Mucosa of rectum (tissue), 2 donors: ENCODE measurements at regions not wholly inside any gene's neighbourhood (a gene's known extent, or its start where the extent isn't known, plus 50 kb on each side); places are given as distances from the start of the nearest gene placed in this dataset.
"Not testable (repeated sequence)": the region's sequence is repeated elsewhere in the genome, so short reads cannot be mapped to it uniquely, and the experiment has no call there.

Experiments
- H3K27ac ChIP-seq, 2 donors: one replicate each; pipeline ENCODE4 v1.7.0; 2013; ENCODE audit warnings: inconsistent platforms in 2 of 2, low read depth in 2 of 2, low read length in 2 of 2
- H3K27me3 ChIP-seq, 2 donors: one replicate each; pipeline ENCODE4 v1.7.0; 2013; ENCODE audit warnings: low read length in 2 of 2; ENCODE audit not compliant: control insufficient read depth in 2 of 2, insufficient read depth in 2 of 2
- H3K36me3 ChIP-seq, 2 donors: one replicate each; pipeline ENCODE4 v1.7.0; 2013; ENCODE audit warnings: low read length in 2 of 2; ENCODE audit not compliant: control insufficient read depth in 2 of 2, insufficient read depth in 2 of 2
- H3K4me1 ChIP-seq, 2 donors: one replicate each; pipeline ENCODE4 v1.7.0; 2013; ENCODE audit warnings: low read length in 2 of 2, mild to moderate bottlenecking in 1 of 2; ENCODE audit not compliant: control insufficient read depth in 2 of 2, insufficient read depth in 2 of 2
- H3K4me3 ChIP-seq, 2 donors: one replicate each; pipeline ENCODE4 v1.7.0; 2013; ENCODE audit warnings: low read length in 2 of 2
- H3K9ac ChIP-seq, 2 donors: one replicate each; pipeline ENCODE4 v1.7.0; 2013; ENCODE audit warnings: low read length in 2 of 2, low read depth in 1 of 2, mild to moderate bottlenecking in 1 of 2
- H3K9me3 ChIP-seq, 2 donors: one replicate each; pipeline ENCODE4 v1.7.0; 2013; ENCODE audit warnings: low read length in 2 of 2; ENCODE audit not compliant: control insufficient read depth in 2 of 2
- donor health status: healthy.
- donor health status: Normal muscosa, but diverticular disease.

- no peak overlapping the region for H3K4me3 ChIP-seq
- H3K9me3 ChIP-seq, result no peaks in the 10 kb centered on the region
- H3K9ac ChIP-seq, result no peak overlapping the region
- no peaks in the 10 kb centered on the region for H3K27me3 ChIP-seq
- no peaks in the 10 kb centered on the region for H3K4me1 ChIP-seq
- no peak overlapping the region for H3K27ac ChIP-seq
- H3K36me3 ChIP-seq, result no peaks in the 10 kb centered on the region
These were observed 78.6 kb downstream of the COPRS start for GRCh38 chr17:31780483-31780882.

DNA sequence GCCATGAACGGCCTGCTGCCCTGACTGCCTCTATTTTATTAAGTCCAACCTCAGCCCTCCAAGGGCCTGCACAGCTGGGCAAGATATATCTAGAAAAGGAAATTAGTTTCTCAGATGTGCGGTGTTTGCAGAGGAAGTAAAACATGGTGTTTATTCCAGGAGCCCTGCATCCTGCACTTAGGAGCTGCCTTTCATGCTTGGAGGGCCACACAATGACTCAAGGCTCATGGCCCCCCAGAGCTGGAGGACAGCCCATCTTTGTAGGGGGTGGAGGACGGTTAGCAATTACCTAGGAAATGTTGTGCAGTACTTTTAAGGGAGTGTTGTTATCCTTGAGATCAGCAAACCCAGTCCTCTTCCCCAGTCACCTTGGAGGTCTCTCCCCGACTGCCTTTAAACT, 80.5 kb downstream of the COPRS start:
- H3K27ac ChIP-seq, result no peak overlapping the region
- H3K4me3 ChIP-seq, result no peak overlapping the region
- H3K4me1 ChIP-seq, result no peaks in the 10 kb centered on the region
- H3K27me3 ChIP-seq, result no peaks in the 10 kb centered on the region
- H3K9ac ChIP-seq, result no peak overlapping the region
- H3K36me3 ChIP-seq, result no peaks in the 10 kb centered on the region
- no peaks in the 10 kb centered on the region for H3K9me3 ChIP-seq

- H3K36me3 ChIP-seq, H3K27me3 ChIP-seq, H3K27ac ChIP-seq, H3K9me3 ChIP-seq, H3K9ac ChIP-seq, H3K4me1 ChIP-seq, H3K4me3 ChIP-seq: not testable (repeated sequence)
These were observed 87.7 kb downstream of the COPRS start for GRCh38 chr17:31771328-31771727.

DNA sequence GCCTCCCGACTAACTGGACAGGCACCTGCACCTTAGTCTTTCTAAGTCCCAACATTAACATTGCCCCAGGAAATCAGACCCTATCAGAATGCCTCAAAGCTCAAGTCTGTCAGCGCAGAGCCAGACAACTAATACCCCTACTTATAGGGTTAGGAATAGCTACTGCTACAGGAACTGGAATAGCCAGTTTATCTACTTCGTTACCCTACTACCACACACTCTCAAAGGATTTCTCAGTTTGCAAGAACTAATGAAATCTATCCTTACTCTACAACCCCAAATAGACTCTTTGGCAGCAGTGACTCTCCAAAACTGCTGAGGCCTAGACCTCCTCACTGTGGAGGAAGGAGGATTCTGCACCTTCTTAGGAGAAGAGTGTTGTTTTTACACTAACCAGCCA, 88.5 kb downstream of the COPRS start:
- H3K27me3 ChIP-seq, H3K4me3 ChIP-seq, H3K27ac ChIP-seq, H3K9ac ChIP-seq, H3K4me1 ChIP-seq, H3K36me3 ChIP-seq, H3K9me3 ChIP-seq: not testable (repeated sequence)

GRCh38 chr17:31761836-31762510, 97.1 kb downstream of the COPRS start:
- not testable (repeated sequence) for H3K27ac ChIP-seq, H3K36me3 ChIP-seq, H3K9me3 ChIP-seq, H3K27me3 ChIP-seq, H3K4me3 ChIP-seq, H3K9ac ChIP-seq, H3K4me1 ChIP-seq

- Histone ChIP-seq H3K9me3 (no peaks in the 10 kb centered on the region), H3K36me3 (no peaks in the 10 kb centered on the region), H3K9ac (no peak overlapping the region)
These were observed 100.4 kb downstream of the COPRS start for GRCh38 chr17:31758646-31759045.

GRCh38 chr17:31757097-31757496, 101.9 kb downstream of the COPRS start:
- no peak overlapping the region for H3K27ac ChIP-seq
- H3K36me3 ChIP-seq, result no peaks in the 10 kb centered on the region
- H3K27me3 ChIP-seq, result no peaks in the 10 kb centered on the region
- H3K4me1 ChIP-seq, result peaks cover 8 to 10% of the 10 kb centered on the region in 2 donors
- no peak overlapping the region for H3K4me3 ChIP-seq
- no peak overlapping the region for H3K9ac ChIP-seq
- no peaks in the 10 kb centered on the region for H3K9me3 ChIP-seq

More at GRCh38 chr17:31758646-31759045, 100.4 kb downstream of the COPRS start:
- Histone ChIP-seq H3K27ac (no peak overlapping the region), H3K27me3 (no peaks in the 10 kb centered on the region), H3K4me1 (peaks cover 2 to 3% of the 10 kb centered on the region in 2 donors), H3K4me3 (no peak overlapping the region)

GRCh38 chr17:31754239-31754945, 104.7 kb downstream of the COPRS start:
- Histone ChIP-seq H3K27ac (peak overlapping the region; percentile 41 to 44), H3K4me3 (no peak overlapping the region), H3K27me3 (no peaks in the 10 kb centered on the region), H3K36me3 (no peaks in the 10 kb centered on the region), H3K9me3 (no peaks in the 10 kb centered on the region), H3K9ac (no peak overlapping the region), H3K4me1 (peaks cover 8 to 10% of the 10 kb centered on the region in 2 donors)

- no peak overlapping the region for H3K9ac ChIP-seq
- no peaks in the 10 kb centered on the region for H3K36me3 ChIP-seq
- H3K4me3 ChIP-seq, result no peak overlapping the region
- H3K27ac ChIP-seq, result peak overlapping the region in 1 of 2 donors; percentile 18
- H3K27me3 ChIP-seq, result no peaks in the 10 kb centered on the region
- no peaks in the 10 kb centered on the region for H3K9me3 ChIP-seq
- peaks cover 8 to 10% of the 10 kb centered on the region in 2 donors for H3K4me1 ChIP-seq
These were observed 106.0 kb downstream of the COPRS start for GRCh38 chr17:31753011-31753410.

DNA sequence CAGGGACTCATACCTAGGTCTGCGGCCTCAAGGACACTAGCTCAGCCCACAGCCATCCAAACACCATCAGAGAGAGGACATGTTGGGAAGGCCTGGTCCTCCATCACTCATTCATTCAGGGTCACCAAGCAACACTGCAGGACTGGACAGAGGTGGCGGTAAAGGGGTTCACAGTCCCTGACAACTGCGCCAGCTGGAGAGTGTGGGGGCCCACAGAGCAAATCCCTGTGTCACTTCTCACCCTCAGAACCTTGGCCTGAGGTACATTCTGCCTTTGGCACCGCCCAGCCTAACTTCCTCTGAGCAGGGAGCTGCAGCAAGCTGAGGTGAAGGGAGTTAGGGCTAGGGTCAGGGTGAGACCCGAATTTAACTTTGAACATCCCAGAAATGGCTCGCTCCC, 106.5 kb downstream of the COPRS start:
- no peak overlapping the region for H3K9ac ChIP-seq

More for the DNA sequence above, 106.5 kb downstream of the COPRS start:
- peak overlapping the region in 1 of 2 donors; percentile 18 for H3K27ac ChIP-seq
- H3K9me3 ChIP-seq, result no peaks in the 10 kb centered on the region
- H3K27me3 ChIP-seq, result no peaks in the 10 kb centered on the region
- H3K36me3 ChIP-seq, result no peaks in the 10 kb centered on the region
- H3K4me3 ChIP-seq, result no peak overlapping the region
- H3K4me1 ChIP-seq, result peaks cover 8 to 10% of the 10 kb centered on the region in 2 donors
